SK-N-SH treated with all-trans-retinoic acid at 6 μM for 48 hours (cell line): ENCODE measurements at regions not wholly inside any gene's neighbourhood (a gene's known extent, or its start where the extent isn't known, plus 50 kb on each side); places are given as distances from the start of the nearest gene placed in this dataset.

Experiments
- ARNTL ChIP-seq: fragments of 450-650 bp; formaldehyde crosslinking; IDR thresholded peaks from 2 replicates; pipeline ENCODE4 v1.5.0; 2020; ENCODE audit warnings: low read depth, mild to moderate bottlenecking, moderate library complexity, borderline replicate concordance
- BACH2 ChIP-seq: fragments of 250-450 bp; sonication (Bioruptor Pico); IDR thresholded peaks from 2 replicates; pipeline ENCODE4 v1.9.0; 2021; ENCODE audit warnings: mild to moderate bottlenecking, borderline replicate concordance
- CSDC2 ChIP-seq: fragments of 250-450 bp; sonication (Bioruptor Pico); IDR thresholded peaks from 2 replicates; pipeline ENCODE4 v1.5.0; 2020; ENCODE audit warnings: mild to moderate bottlenecking, moderate library complexity
- ISL1 ChIP-seq: fragments of 250-450 bp; sonication (Bioruptor Pico); IDR thresholded peaks from 2 replicates; pipeline ENCODE4 v2.1.2; 2022; ENCODE audit warnings: mild to moderate bottlenecking, moderate library complexity
- PPARA ChIP-seq: fragments of 250-450 bp; sonication (Bioruptor Pico); IDR thresholded peaks from 2 replicates; pipeline ENCODE4 v1.5.0; 2020; ENCODE audit warnings: mild to moderate bottlenecking, borderline replicate concordance
- RARB ChIP-seq: fragments of 250-450 bp; sonication (Bioruptor Pico); IDR thresholded peaks from 2 replicates; pipeline ENCODE4 v1.8.0; 2021; ENCODE audit warnings: mild to moderate bottlenecking, moderate library complexity
- SNAI2 ChIP-seq: fragments of 250-450 bp; sonication (Bioruptor Pico); IDR thresholded peaks from 2 replicates; pipeline ENCODE4 v1.5.0; 2020; ENCODE audit warnings: mild to moderate bottlenecking, moderate library complexity
- ZFP30 ChIP-seq: fragments of 450-650 bp; formaldehyde crosslinking; IDR thresholded peaks from 2 replicates; pipeline ENCODE4 v1.5.0; 2022; ENCODE audit warnings: mild to moderate bottlenecking, moderate library complexity
- ZNF565 ChIP-seq: fragments of 450-650 bp; formaldehyde crosslinking; conservative IDR thresholded peaks from 2 replicates; pipeline ENCODE4 v1.5.0; 2020; ENCODE audit warnings: low read depth, mild to moderate bottlenecking, moderate library complexity
- ZNF70 ChIP-seq: fragments of 450-650 bp; formaldehyde crosslinking; IDR thresholded peaks from 2 replicates; pipeline ENCODE4 v1.5.0; 2020; ENCODE audit warnings: mild to moderate bottlenecking, moderate library complexity
- ZNF8 ChIP-seq: fragments of 450-650 bp; formaldehyde crosslinking; IDR thresholded peaks from 2 replicates; pipeline ENCODE4 v1.5.0; 2020; ENCODE audit warnings: mild to moderate bottlenecking, moderate library complexity

- no peak for TF ChIP-seq BACH2 (CRISPR knock-in tag)
- no peak for TF ChIP-seq PPARA
- TF ChIP-seq ZNF8: no peak
- TF ChIP-seq ISL1: no peak
- no peak for TF ChIP-seq ZFP30 (CRISPR knock-in tag)
- TF ChIP-seq RARB: no peak
- no peak for TF ChIP-seq ARNTL (CRISPR knock-in tag)
- TF ChIP-seq ZNF70 (CRISPR knock-in tag): no peak
- no peak for TF ChIP-seq ZNF565
- no peak for TF ChIP-seq SNAI2
- no peak for TF ChIP-seq CSDC2 (CRISPR knock-in tag)
These were observed 250.4 kb upstream of the SLC16A7 start for GRCh38 chr12:59345406-59345805.
